ENCODE measurements at regions not wholly inside any gene's neighbourhood (a gene's known extent, or its start where the extent isn't known, plus 50 kb on each side); places are given as distances from the start of the nearest gene placed in this dataset.

DNA sequence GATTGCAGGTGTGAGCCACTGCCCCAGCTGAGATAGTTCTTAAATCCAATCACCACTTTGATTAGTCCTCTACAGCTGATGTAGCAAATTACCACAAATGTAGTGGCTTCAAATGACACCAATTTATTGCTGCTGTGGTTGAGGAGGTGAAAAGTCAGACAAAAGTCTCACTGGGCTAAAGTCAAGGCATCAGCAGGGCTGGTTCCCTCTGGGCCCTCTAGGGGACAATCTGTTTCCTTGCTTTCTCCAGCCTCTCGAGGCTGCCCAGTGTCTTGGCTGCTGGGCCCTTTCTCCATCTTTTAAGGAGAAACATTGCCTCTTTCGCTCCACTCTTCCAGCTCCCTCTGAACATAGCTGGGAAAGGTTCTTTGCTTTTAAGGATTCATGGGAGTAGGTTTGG is 50.5 kb upstream of the SHANK2 start (continued):
- TF ChIP-seq GATA2 (CRISPR knock-in tag; IDR thresholded peaks at IDR 0.05), result no peak

DNA sequence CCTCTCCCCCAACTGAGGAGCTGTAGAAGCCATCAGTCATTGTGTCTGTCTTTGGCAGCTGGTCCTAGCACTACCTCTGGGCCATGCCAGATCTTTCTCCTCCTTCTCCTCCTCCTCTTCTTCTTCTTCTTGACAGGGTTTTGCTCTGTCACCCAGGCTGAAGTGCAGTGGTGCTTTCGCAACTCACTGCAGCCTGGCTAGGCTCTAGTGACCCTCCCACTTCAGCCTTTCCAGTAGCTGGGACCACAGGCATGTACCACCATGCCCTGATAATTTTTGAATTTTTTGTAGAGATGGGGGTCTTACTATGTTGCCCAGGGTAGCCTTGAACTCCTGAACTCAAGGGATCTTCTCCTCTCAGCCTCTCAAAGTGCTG is 50.1 kb upstream of the SHANK2 start:
- no peaks in the 10 kb centered on the region for H3K9me2 ChIP-seq
- H3K27ac ChIP-seq (ENCODE audit: low read depth in 2 of 2, low read length in 1 of 2), result no peak overlapping the region
- no peaks in the 10 kb centered on the region for H3K4me1 ChIP-seq (ENCODE audit: control insufficient read depth in 1 of 2, insufficient read depth in 2 of 2, low read depth in 1 of 2, low read length in 1 of 2)
- no peak overlapping the region for H2AFZ ChIP-seq (ENCODE audit: low read depth)
- TF ChIP-seq, protein P1, sequence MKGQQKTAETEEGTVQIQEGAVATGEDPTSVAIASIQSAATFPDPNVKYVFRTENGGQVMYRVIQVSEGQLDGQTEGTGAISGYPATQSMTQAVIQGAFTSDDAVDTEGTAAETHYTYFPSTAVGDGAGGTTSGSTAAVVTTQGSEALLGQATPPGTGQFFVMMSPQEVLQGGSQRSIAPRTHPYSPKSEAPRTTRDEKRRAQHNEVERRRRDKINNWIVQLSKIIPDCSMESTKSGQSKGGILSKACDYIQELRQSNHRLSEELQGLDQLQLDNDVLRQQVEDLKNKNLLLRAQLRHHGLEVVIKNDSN (IDR thresholded peaks at IDR 0.05; ENCODE audit: borderline replicate concordance, low read depth), result no peak
- TF ChIP-seq, protein P2, sequence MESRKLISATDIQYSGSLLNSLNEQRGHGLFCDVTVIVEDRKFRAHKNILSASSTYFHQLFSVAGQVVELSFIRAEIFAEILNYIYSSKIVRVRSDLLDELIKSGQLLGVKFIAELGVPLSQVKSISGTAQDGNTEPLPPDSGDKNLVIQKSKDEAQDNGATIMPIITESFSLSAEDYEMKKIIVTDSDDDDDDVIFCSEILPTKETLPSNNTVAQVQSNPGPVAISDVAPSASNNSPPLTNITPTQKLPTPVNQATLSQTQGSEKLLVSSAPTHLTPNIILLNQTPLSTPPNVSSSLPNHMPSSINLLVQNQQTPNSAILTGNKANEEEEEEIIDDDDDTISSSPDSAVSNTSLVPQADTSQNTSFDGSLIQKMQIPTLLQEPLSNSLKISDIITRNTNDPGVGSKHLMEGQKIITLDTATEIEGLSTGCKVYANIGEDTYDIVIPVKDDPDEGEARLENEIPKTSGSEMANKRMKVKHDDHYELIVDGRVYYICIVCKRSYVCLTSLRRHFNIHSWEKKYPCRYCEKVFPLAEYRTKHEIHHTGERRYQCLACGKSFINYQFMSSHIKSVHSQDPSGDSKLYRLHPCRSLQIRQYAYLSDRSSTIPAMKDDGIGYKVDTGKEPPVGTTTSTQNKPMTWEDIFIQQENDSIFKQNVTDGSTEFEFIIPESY (IDR thresholded peaks at IDR 0.05; ENCODE audit: borderline replicate concordance, low read depth), result no peak
- TF ChIP-seq NFIC (IDR thresholded peaks at IDR 0.05; ENCODE audit: borderline replicate concordance) (no peak), ELF1 (IDR thresholded peaks at IDR 0.05) (no peak), CHD2 (IDR thresholded peaks at IDR 0.05; ENCODE audit: low read length, partially characterized antibody) (no peak), SMC3 (IDR thresholded peaks at IDR 0.05; ENCODE audit: low read depth, low read length) (no peak), RXRA (IDR thresholded peaks at IDR 0.05; ENCODE audit: borderline replicate concordance, low read depth) (no peak)
- TF ChIP-seq, protein P3, sequence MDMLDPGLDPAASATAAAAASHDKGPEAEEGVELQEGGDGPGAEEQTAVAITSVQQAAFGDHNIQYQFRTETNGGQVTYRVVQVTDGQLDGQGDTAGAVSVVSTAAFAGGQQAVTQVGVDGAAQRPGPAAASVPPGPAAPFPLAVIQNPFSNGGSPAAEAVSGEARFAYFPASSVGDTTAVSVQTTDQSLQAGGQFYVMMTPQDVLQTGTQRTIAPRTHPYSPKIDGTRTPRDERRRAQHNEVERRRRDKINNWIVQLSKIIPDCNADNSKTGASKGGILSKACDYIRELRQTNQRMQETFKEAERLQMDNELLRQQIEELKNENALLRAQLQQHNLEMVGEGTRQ (IDR thresholded peaks at IDR 0.05; ENCODE audit: borderline replicate concordance, low read depth, low read length), result no peak
- TF ChIP-seq, protein P4, sequence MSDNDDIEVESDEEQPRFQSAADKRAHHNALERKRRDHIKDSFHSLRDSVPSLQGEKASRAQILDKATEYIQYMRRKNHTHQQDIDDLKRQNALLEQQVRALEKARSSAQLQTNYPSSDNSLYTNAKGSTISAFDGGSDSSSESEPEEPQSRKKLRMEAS (IDR thresholded peaks at IDR 0.05; ENCODE audit: low read depth), result no peak
- TF ChIP-seq, protein P5, sequence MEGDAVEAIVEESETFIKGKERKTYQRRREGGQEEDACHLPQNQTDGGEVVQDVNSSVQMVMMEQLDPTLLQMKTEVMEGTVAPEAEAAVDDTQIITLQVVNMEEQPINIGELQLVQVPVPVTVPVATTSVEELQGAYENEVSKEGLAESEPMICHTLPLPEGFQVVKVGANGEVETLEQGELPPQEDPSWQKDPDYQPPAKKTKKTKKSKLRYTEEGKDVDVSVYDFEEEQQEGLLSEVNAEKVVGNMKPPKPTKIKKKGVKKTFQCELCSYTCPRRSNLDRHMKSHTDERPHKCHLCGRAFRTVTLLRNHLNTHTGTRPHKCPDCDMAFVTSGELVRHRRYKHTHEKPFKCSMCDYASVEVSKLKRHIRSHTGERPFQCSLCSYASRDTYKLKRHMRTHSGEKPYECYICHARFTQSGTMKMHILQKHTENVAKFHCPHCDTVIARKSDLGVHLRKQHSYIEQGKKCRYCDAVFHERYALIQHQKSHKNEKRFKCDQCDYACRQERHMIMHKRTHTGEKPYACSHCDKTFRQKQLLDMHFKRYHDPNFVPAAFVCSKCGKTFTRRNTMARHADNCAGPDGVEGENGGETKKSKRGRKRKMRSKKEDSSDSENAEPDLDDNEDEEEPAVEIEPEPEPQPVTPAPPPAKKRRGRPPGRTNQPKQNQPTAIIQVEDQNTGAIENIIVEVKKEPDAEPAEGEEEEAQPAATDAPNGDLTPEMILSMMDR (IDR thresholded peaks at IDR 0.05), result no peak
- no peaks in the 10 kb centered on the region for H3K79me2 ChIP-seq (ENCODE audit: insufficient read depth)
- WGBS (ENCODE audit: low lambda C conversion rate), result 29% methylated on average over 1 of the region's 1 CpG
- H3K4me2 ChIP-seq, result no peak overlapping the region
- H3K4me3 ChIP-seq (ENCODE audit: low read depth in 2 of 2, low read length in 1 of 2), result no peak overlapping the region
- no peaks in the 10 kb centered on the region for H3K27me3 ChIP-seq (ENCODE audit: insufficient read depth)
- no peaks in the 10 kb centered on the region for H3K36me3 ChIP-seq (replicated peaks in 1 of 2; ENCODE audit: control insufficient read depth in 1 of 2, insufficient read depth in 2 of 2, low read length in 1 of 2)
- no peaks in the 10 kb centered on the region for H4K20me1 ChIP-seq (ENCODE audit: insufficient read depth)
- DNase-seq, result no peak
- H3F3A ChIP-seq (replicated peaks; ENCODE audit: insufficient read depth), result no peaks in the 10 kb centered on the region
- H3K9ac ChIP-seq, result no peak overlapping the region
- ChIA-PET POLR2A (no interaction called here), CTCF (interaction anchor here (0.7 kb wide), 1 partner anchor 820 kb away, joined by 3 read pairs; no protein-coding TSS in a partner anchor)
- H3K9me3 ChIP-seq, result no peaks in the 10 kb centered on the region

All from SK-N-SH (cell line).